ENCODE measurements at regions not wholly inside any gene's neighbourhood (a gene's known extent, or its start where the extent isn't known, plus 50 kb on each side); places are given as distances from the start of the nearest gene placed in this dataset.

DNA sequence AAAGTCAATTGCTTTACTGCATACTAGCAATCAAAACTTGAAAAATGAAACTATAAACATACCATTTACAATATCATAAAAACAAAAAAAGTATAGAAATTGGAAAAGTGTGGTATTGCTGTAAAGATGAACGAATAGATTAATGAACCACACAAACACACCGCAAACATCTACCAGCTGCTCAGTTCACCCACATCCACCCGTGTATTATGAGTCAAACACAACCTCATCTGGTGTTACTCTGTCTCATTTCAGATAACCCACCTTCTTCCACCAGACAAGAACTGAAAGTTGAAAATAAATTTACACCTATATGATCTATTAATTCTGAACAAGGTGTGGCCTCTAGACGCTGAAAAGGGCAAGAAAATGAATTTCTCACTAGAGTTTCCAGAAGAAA is 53.3 kb downstream of the BLID start:
- Histone ChIP-seq H4K20me1 (ENCODE audit: insufficient read depth) (no peaks in the 10 kb centered on the region), H3K36me3 (ENCODE audit: insufficient read depth, low read length) (no peaks in the 10 kb centered on the region), H3F3A (ENCODE audit: insufficient read depth, low read length, poor library complexity, severe bottlenecking) (no peaks in the 10 kb centered on the region), H3K9ac (ENCODE audit: low read length) (no peak overlapping the region), H3K9me3 (ENCODE audit: low read length) (peaks cover 6% of the 10 kb centered on the region), H2AFZ (ENCODE audit: low read depth, low read length) (no peak overlapping the region), H3K79me2 (replicated peaks; ENCODE audit: insufficient read depth, low read length) (no peaks in the 10 kb centered on the region), H3K27me3 (ENCODE audit: insufficient read depth, low read depth, low read length) (no peaks in the 10 kb centered on the region), H3K27ac (ENCODE audit: low read length) (no peak overlapping the region), H3K9me2 (ENCODE audit: insufficient read depth, low read length) (no peaks in the 10 kb centered on the region), H3K4me2 (ENCODE audit: low read length) (no peak overlapping the region), H3K4me3 (ENCODE audit: low read length) (no peak overlapping the region)
- TF ChIP-seq POLR2AphosphoS5 (IDR thresholded peaks at IDR 0.05) (no peak), EZH2 (IDR thresholded peaks at IDR 0.05; ENCODE audit: borderline replicate concordance, insufficient read depth, low read length, poor library complexity, severe bottlenecking) (no peak)

DNA sequence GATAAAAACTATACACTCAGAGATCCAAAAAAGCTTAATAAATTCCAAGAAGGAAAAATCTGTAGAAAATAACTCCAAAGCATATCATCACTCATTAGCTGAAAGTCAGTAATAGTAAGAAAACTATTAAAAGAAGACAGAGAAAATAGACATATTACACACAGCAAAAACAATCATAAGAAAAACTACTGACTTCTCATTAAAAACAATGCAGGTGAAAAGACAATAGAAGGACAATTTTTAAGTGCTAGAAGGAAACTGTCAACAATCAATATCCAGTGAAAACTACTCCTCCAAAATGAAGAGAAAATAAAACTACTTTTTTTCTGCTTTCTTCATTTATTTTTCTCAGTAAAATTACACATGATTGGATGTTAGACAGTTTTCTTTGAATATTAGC is 56.5 kb downstream of the BLID start:
- no peak overlapping the region for H3K4me2 ChIP-seq (ENCODE audit: low read length)
- no peak overlapping the region for H3K9ac ChIP-seq (ENCODE audit: low read length)
- no peak overlapping the region for H3K4me3 ChIP-seq (ENCODE audit: low read length)
- no peaks in the 10 kb centered on the region for H3K79me2 ChIP-seq (replicated peaks; ENCODE audit: insufficient read depth, low read length)
- H3K27me3 ChIP-seq (ENCODE audit: insufficient read depth, low read depth, low read length): no peaks in the 10 kb centered on the region
- H3K36me3 ChIP-seq (ENCODE audit: insufficient read depth, low read length): no peaks in the 10 kb centered on the region
- H4K20me1 ChIP-seq (ENCODE audit: insufficient read depth): no peaks in the 10 kb centered on the region
- H3K27ac ChIP-seq (ENCODE audit: low read length): no peak overlapping the region
- H3F3A ChIP-seq (ENCODE audit: insufficient read depth, low read length, poor library complexity, severe bottlenecking): no peaks in the 10 kb centered on the region
- no peak overlapping the region for H2AFZ ChIP-seq (ENCODE audit: low read depth, low read length)
- H3K9me2 ChIP-seq (ENCODE audit: insufficient read depth, low read length): no peaks in the 10 kb centered on the region
- no peak for TF ChIP-seq EP300 (conservative IDR thresholded peaks at IDR 0.05; ENCODE audit: poor library complexity, severe bottlenecking)
- no peak for TF ChIP-seq CTCF (IDR thresholded peaks at IDR 0.05; ENCODE audit: poor library complexity, severe bottlenecking)
- TF ChIP-seq RAD21 (conservative IDR thresholded peaks at IDR 0.05): no peak
- TF ChIP-seq TAF1 (IDR thresholded peaks at IDR 0.05; ENCODE audit: low read depth): no peak
- TF ChIP-seq MXI1 (conservative IDR thresholded peaks at IDR 0.05; ENCODE audit: poor library complexity, severe bottlenecking): no peak
- TF ChIP-seq, protein P1, sequence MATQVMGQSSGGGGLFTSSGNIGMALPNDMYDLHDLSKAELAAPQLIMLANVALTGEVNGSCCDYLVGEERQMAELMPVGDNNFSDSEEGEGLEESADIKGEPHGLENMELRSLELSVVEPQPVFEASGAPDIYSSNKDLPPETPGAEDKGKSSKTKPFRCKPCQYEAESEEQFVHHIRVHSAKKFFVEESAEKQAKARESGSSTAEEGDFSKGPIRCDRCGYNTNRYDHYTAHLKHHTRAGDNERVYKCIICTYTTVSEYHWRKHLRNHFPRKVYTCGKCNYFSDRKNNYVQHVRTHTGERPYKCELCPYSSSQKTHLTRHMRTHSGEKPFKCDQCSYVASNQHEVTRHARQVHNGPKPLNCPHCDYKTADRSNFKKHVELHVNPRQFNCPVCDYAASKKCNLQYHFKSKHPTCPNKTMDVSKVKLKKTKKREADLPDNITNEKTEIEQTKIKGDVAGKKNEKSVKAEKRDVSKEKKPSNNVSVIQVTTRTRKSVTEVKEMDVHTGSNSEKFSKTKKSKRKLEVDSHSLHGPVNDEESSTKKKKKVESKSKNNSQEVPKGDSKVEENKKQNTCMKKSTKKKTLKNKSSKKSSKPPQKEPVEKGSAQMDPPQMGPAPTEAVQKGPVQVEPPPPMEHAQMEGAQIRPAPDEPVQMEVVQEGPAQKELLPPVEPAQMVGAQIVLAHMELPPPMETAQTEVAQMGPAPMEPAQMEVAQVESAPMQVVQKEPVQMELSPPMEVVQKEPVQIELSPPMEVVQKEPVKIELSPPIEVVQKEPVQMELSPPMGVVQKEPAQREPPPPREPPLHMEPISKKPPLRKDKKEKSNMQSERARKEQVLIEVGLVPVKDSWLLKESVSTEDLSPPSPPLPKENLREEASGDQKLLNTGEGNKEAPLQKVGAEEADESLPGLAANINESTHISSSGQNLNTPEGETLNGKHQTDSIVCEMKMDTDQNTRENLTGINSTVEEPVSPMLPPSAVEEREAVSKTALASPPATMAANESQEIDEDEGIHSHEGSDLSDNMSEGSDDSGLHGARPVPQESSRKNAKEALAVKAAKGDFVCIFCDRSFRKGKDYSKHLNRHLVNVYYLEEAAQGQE (IDR thresholded peaks at IDR 0.05; ENCODE audit: borderline replicate concordance): no peak
- no peak for TF ChIP-seq EZH2 (IDR thresholded peaks at IDR 0.05; ENCODE audit: borderline replicate concordance, insufficient read depth, low read length, poor library complexity, severe bottlenecking)
- no peak for TF ChIP-seq SMC3 (conservative IDR thresholded peaks at IDR 0.05; ENCODE audit: poor library complexity)
- no peak for TF ChIP-seq POLR2AphosphoS5 (IDR thresholded peaks at IDR 0.05)
- peaks cover 6% of the 10 kb centered on the region for H3K9me3 ChIP-seq (ENCODE audit: low read length)

Measured in neural cell (in vitro differentiated cells).